ENCODE measurements at regions not wholly inside any gene's neighbourhood (a gene's known extent, or its start where the extent isn't known, plus 50 kb on each side); places are given as distances from the start of the nearest gene placed in this dataset.
A peak's percentile ranks its signal among the peaks of the same experiment; 100 is the strongest.

- peak; percentile 52 for DNase-seq (ENCODE audit: low read depth)
These were observed 609.3 kb upstream of the CITED2 start for GRCh38 chr6:139983555-139984276.

GRCh38 chr6:139982652-139983295 lies 608.3 kb upstream of the CITED2 start:
- peak; percentile 44 for DNase-seq (ENCODE audit: low read depth)

- DNase-seq (ENCODE audit: low read depth), result no peak
These were observed 607.7 kb upstream of the CITED2 start for GRCh38 chr6:139982195-139982594.

- peak; percentile 80 for DNase-seq (ENCODE audit: low read depth)
These were observed 607.3 kb upstream of the CITED2 start for GRCh38 chr6:139981768-139982181.

GRCh38 chr6:139981066-139981624 lies 606.7 kb upstream of the CITED2 start:
- no peak for DNase-seq (ENCODE audit: low read depth)

- DNase-seq (ENCODE audit: low read depth), result peak; percentile 92
These were observed 606.2 kb upstream of the CITED2 start for GRCh38 chr6:139980631-139981030.

- DNase-seq (ENCODE audit: low read depth), result peak; percentile 70
These were observed 604.7 kb upstream of the CITED2 start for GRCh38 chr6:139979021-139979725.

GRCh38 chr6:139977887-139978332 lies 603.5 kb upstream of the CITED2 start:
- peak; percentile 79 for DNase-seq (ENCODE audit: low read depth)

GRCh38 chr6:139973669-139974344 lies 599.4 kb upstream of the CITED2 start:
- peak; percentile 69 for DNase-seq (ENCODE audit: low read depth)

GRCh38 chr6:139972116-139972515 lies 597.7 kb upstream of the CITED2 start:
- DNase-seq (ENCODE audit: low read depth), result no peak

GRCh38 chr6:139970591-139970991 lies 596.1 kb upstream of the CITED2 start:
- peak; percentile 32 for DNase-seq (ENCODE audit: low read depth)

- no peak for DNase-seq (ENCODE audit: low read depth)
These were observed 593.0 kb upstream of the CITED2 start for GRCh38 chr6:139967497-139967896.

- DNase-seq (ENCODE audit: low read depth), result peak; percentile 20
These were observed 590.9 kb upstream of the CITED2 start for GRCh38 chr6:139965393-139965792.

- DNase-seq (ENCODE audit: low read depth), result no peak
These were observed 590.3 kb upstream of the CITED2 start for GRCh38 chr6:139964737-139965136.

- DNase-seq (ENCODE audit: low read depth), result no peak
These were observed 588.4 kb upstream of the CITED2 start for GRCh38 chr6:139962654-139963347.

- DNase-seq (ENCODE audit: low read depth), result no peak
These were observed 586.7 kb upstream of the CITED2 start for GRCh38 chr6:139961190-139961589.

GRCh38 chr6:139960671-139961070 lies 586.2 kb upstream of the CITED2 start:
- no peak for DNase-seq (ENCODE audit: low read depth)

GRCh38 chr6:139955366-139956155 lies 581.1 kb upstream of the CITED2 start:
- no peak for DNase-seq (ENCODE audit: low read depth)

- no peak for DNase-seq (ENCODE audit: low read depth)
These were observed 580.1 kb upstream of the CITED2 start for GRCh38 chr6:139954463-139955071.

Data from myocyte (in vitro differentiated cells).